ENCODE measurements at regions not wholly inside any gene's neighbourhood (a gene's known extent, or its start where the extent isn't known, plus 50 kb on each side); places are given as distances from the start of the nearest gene placed in this dataset.
A peak's percentile ranks its signal among the peaks of the same experiment; 100 is the strongest.

GRCh38 chr14:98622208-98623051 lies 649.6 kb downstream of the BCL11B start:
- Histone ChIP-seq H3K4me1 (ENCODE audit: control insufficient read depth in 3 of 3, insufficient read depth in 2 of 3, low read depth in 1 of 3, low read length in 2 of 3) (no peaks in the 10 kb centered on the region), H3K27me3 (ENCODE audit: control insufficient read depth in 3 of 3, insufficient read depth in 3 of 3, low read length in 3 of 3) (no peaks in the 10 kb centered on the region), H3K4me3 (ENCODE audit: low read depth in 1 of 3, low read length in 3 of 3) (no peak overlapping the region), H3K36me3 (ENCODE audit: control insufficient read depth in 3 of 3, insufficient read depth in 2 of 3, low read depth in 1 of 3, low read length in 3 of 3) (no peaks in the 10 kb centered on the region), H3K27ac (ENCODE audit: low read depth in 1 of 3, low read length in 2 of 3) (no peak overlapping the region), H3K9me3 (ENCODE audit: control insufficient read depth in 2 of 2, insufficient read depth in 1 of 2, low read depth in 1 of 2, low read length in 1 of 2) (no peaks in the 10 kb centered on the region)
- DNase-seq (no peak), FAIRE-seq (no peak)
- WGBS, 3 donors: 74 to 81% (median 75%) methylated on average over 4 of the region's 4 CpGs

- no peak for FAIRE-seq
- H3K27ac ChIP-seq (ENCODE audit: low read depth in 1 of 3, low read length in 2 of 3): no peak overlapping the region
- peaks cover 0 to 4% of the 10 kb centered on the region in 2 donors for H3K9me3 ChIP-seq (ENCODE audit: control insufficient read depth in 2 of 2, insufficient read depth in 1 of 2, low read depth in 1 of 2, low read length in 1 of 2)
- H3K36me3 ChIP-seq (ENCODE audit: control insufficient read depth in 3 of 3, insufficient read depth in 2 of 3, low read depth in 1 of 3, low read length in 3 of 3): no peaks in the 10 kb centered on the region
- H3K27me3 ChIP-seq (ENCODE audit: control insufficient read depth in 3 of 3, insufficient read depth in 3 of 3, low read length in 3 of 3): no peaks in the 10 kb centered on the region
- no peak overlapping the region for H3K4me3 ChIP-seq (ENCODE audit: low read depth in 1 of 3, low read length in 3 of 3)
- no peak for DNase-seq
- 89 to 92% (median 90%) methylated on average over 14 of the region's 14 CpGs for WGBS, 3 donors
- H3K4me1 ChIP-seq (ENCODE audit: control insufficient read depth in 3 of 3, insufficient read depth in 2 of 3, low read depth in 1 of 3, low read length in 2 of 3): no peaks in the 10 kb centered on the region
Measured at GRCh38 chr14:98623788-98624415, 648.1 kb downstream of the BCL11B start.

- H3K27ac ChIP-seq (ENCODE audit: low read depth in 1 of 3, low read length in 2 of 3): no peak overlapping the region
- no peaks in the 10 kb centered on the region for H3K4me1 ChIP-seq (ENCODE audit: control insufficient read depth in 3 of 3, insufficient read depth in 2 of 3, low read depth in 1 of 3, low read length in 2 of 3)
- H3K27me3 ChIP-seq (ENCODE audit: control insufficient read depth in 3 of 3, insufficient read depth in 3 of 3, low read length in 3 of 3): no peaks in the 10 kb centered on the region
- peak in 1 of 2 donors; percentile 29 for DNase-seq
- WGBS, 3 donors: 17 to 48% (median 29%) methylated on average over 5 of the region's 5 CpGs
- no peak for FAIRE-seq
- H3K36me3 ChIP-seq (ENCODE audit: control insufficient read depth in 3 of 3, insufficient read depth in 2 of 3, low read depth in 1 of 3, low read length in 3 of 3): no peaks in the 10 kb centered on the region
- H3K9me3 ChIP-seq (ENCODE audit: control insufficient read depth in 2 of 2, insufficient read depth in 1 of 2, low read depth in 1 of 2, low read length in 1 of 2): no peaks in the 10 kb centered on the region
- H3K4me3 ChIP-seq (ENCODE audit: low read depth in 1 of 3, low read length in 3 of 3): no peak overlapping the region
Measured at GRCh38 chr14:98633380-98633779, 638.6 kb downstream of the BCL11B start.

GRCh38 chr14:98634043-98634820 lies 637.8 kb downstream of the BCL11B start:
- no peak for FAIRE-seq
- no peaks in the 10 kb centered on the region for H3K9me3 ChIP-seq (ENCODE audit: control insufficient read depth in 2 of 2, insufficient read depth in 1 of 2, low read depth in 1 of 2, low read length in 1 of 2)
- no peak overlapping the region for H3K4me3 ChIP-seq (ENCODE audit: low read depth in 1 of 3, low read length in 3 of 3)
- WGBS, 3 donors: 48 to 61% (median 52%) methylated on average over 6 of the region's 6 CpGs
- DNase-seq: no peak
- no peaks in the 10 kb centered on the region for H3K36me3 ChIP-seq (ENCODE audit: control insufficient read depth in 3 of 3, insufficient read depth in 2 of 3, low read depth in 1 of 3, low read length in 3 of 3)
- no peak overlapping the region for H3K27ac ChIP-seq (ENCODE audit: low read depth in 1 of 3, low read length in 2 of 3)
- H3K4me1 ChIP-seq (ENCODE audit: control insufficient read depth in 3 of 3, insufficient read depth in 2 of 3, low read depth in 1 of 3, low read length in 2 of 3): no peaks in the 10 kb centered on the region
- no peaks in the 10 kb centered on the region for H3K27me3 ChIP-seq (ENCODE audit: control insufficient read depth in 3 of 3, insufficient read depth in 3 of 3, low read length in 3 of 3)

- 88 to 94% (median 90%) methylated on average over 3 of the region's 3 CpGs for WGBS, 3 donors
- no peak overlapping the region for H3K4me3 ChIP-seq (ENCODE audit: low read depth in 1 of 3, low read length in 3 of 3)
- no peaks in the 10 kb centered on the region for H3K27me3 ChIP-seq (ENCODE audit: control insufficient read depth in 3 of 3, insufficient read depth in 3 of 3, low read length in 3 of 3)
- DNase-seq (no peak), FAIRE-seq (no peak)
- no peaks in the 10 kb centered on the region for H3K36me3 ChIP-seq (ENCODE audit: control insufficient read depth in 3 of 3, insufficient read depth in 2 of 3, low read depth in 1 of 3, low read length in 3 of 3)
- H3K27ac ChIP-seq (ENCODE audit: low read depth in 1 of 3, low read length in 2 of 3): no peak overlapping the region
- H3K4me1 ChIP-seq (ENCODE audit: control insufficient read depth in 3 of 3, insufficient read depth in 2 of 3, low read depth in 1 of 3, low read length in 2 of 3): no peaks in the 10 kb centered on the region
- H3K9me3 ChIP-seq (ENCODE audit: control insufficient read depth in 2 of 2, insufficient read depth in 1 of 2, low read depth in 1 of 2, low read length in 1 of 2): no peaks in the 10 kb centered on the region
Measured at GRCh38 chr14:98638366-98638765, 633.6 kb downstream of the BCL11B start.

- Histone ChIP-seq H3K27me3 (ENCODE audit: control insufficient read depth in 3 of 3, insufficient read depth in 3 of 3, low read length in 3 of 3) (no peaks in the 10 kb centered on the region), H3K27ac (ENCODE audit: low read depth in 1 of 3, low read length in 2 of 3) (no peak overlapping the region), H3K9me3 (ENCODE audit: control insufficient read depth in 2 of 2, insufficient read depth in 1 of 2, low read depth in 1 of 2, low read length in 1 of 2) (no peaks in the 10 kb centered on the region), H3K4me1 (ENCODE audit: control insufficient read depth in 3 of 3, insufficient read depth in 2 of 3, low read depth in 1 of 3, low read length in 2 of 3) (no peaks in the 10 kb centered on the region), H3K36me3 (ENCODE audit: control insufficient read depth in 3 of 3, insufficient read depth in 2 of 3, low read depth in 1 of 3, low read length in 3 of 3) (no peaks in the 10 kb centered on the region), H3K4me3 (ENCODE audit: low read depth in 1 of 3, low read length in 3 of 3) (no peak overlapping the region)
- DNase-seq (no peak), FAIRE-seq (no peak)
- 83 to 87% (median 84%) methylated on average over 5 of the region's 5 CpGs for WGBS, 3 donors
Measured at GRCh38 chr14:98647754-98648153, 624.2 kb downstream of the BCL11B start.

- 67 to 88% (median 75%) methylated on average over 3 of the region's 3 CpGs for WGBS, 3 donors
- peaks cover 0 to 4% of the 10 kb centered on the region in 2 donors for H3K9me3 ChIP-seq (ENCODE audit: control insufficient read depth in 2 of 2, insufficient read depth in 1 of 2, low read depth in 1 of 2, low read length in 1 of 2)
- no peak overlapping the region for H3K4me3 ChIP-seq (ENCODE audit: low read depth in 1 of 3, low read length in 3 of 3)
- no peaks in the 10 kb centered on the region for H3K36me3 ChIP-seq (ENCODE audit: control insufficient read depth in 3 of 3, insufficient read depth in 2 of 3, low read depth in 1 of 3, low read length in 3 of 3)
- DNase-seq: no peak
- H3K27ac ChIP-seq (ENCODE audit: low read depth in 1 of 3, low read length in 2 of 3): no peak overlapping the region
- H3K27me3 ChIP-seq (ENCODE audit: control insufficient read depth in 3 of 3, insufficient read depth in 3 of 3, low read length in 3 of 3): no peaks in the 10 kb centered on the region
- FAIRE-seq: no peak
- no peaks in the 10 kb centered on the region for H3K4me1 ChIP-seq (ENCODE audit: control insufficient read depth in 3 of 3, insufficient read depth in 2 of 3, low read depth in 1 of 3, low read length in 2 of 3)
Measured at GRCh38 chr14:98651037-98651436, 621.0 kb downstream of the BCL11B start.

- 71 to 92% (median 80%) methylated on average over 4 of the region's 4 CpGs for WGBS, 3 donors
- DNase-seq: no peak
Measured at GRCh38 chr14:98665007-98665406, 607.0 kb downstream of the BCL11B start.

More at GRCh38 chr14:98665007-98665406, 607.0 kb downstream of the BCL11B start:
- Histone ChIP-seq H3K4me3 (ENCODE audit: low read depth in 1 of 3, low read length in 3 of 3) (no peak overlapping the region), H3K9me3 (ENCODE audit: control insufficient read depth in 2 of 2, insufficient read depth in 1 of 2, low read depth in 1 of 2, low read length in 1 of 2) (no peaks in the 10 kb centered on the region), H3K27me3 (ENCODE audit: control insufficient read depth in 3 of 3, insufficient read depth in 3 of 3, low read length in 3 of 3) (no peaks in the 10 kb centered on the region), H3K4me1 (ENCODE audit: control insufficient read depth in 3 of 3, insufficient read depth in 2 of 3, low read depth in 1 of 3, low read length in 2 of 3) (no peaks in the 10 kb centered on the region), H3K27ac (ENCODE audit: low read depth in 1 of 3, low read length in 2 of 3) (no peak overlapping the region), H3K36me3 (ENCODE audit: control insufficient read depth in 3 of 3, insufficient read depth in 2 of 3, low read depth in 1 of 3, low read length in 3 of 3) (no peaks in the 10 kb centered on the region)
- no peak for FAIRE-seq
